DND-41 (cell line): ENCODE measurements at regions not wholly inside any gene's neighbourhood (a gene's known extent, or its start where the extent isn't known, plus 50 kb on each side); places are given as distances from the start of the nearest gene placed in this dataset.

Source experiments
- CTCF ChIP-seq: IDR thresholded peaks from 2 replicates; pipeline ENCODE4 v1.5.1; 2012; ENCODE audit warnings: borderline replicate concordance, low read length, moderate library complexity, mild to moderate bottlenecking; ENCODE audit not compliant: poor library complexity, severe bottlenecking; ENCODE audit errors: extremely low read depth
- EZH2 ChIP-seq: IDR thresholded peaks from 3 replicates; pipeline ENCODE4 v1.6.1; 2012; ENCODE audit warnings: borderline replicate concordance, low read depth, mild to moderate bottlenecking, moderate library complexity, low read length, inconsistent platforms; ENCODE audit not compliant: severe bottlenecking

GRCh38 chr12:78636231-78636855 lies 228.2 kb upstream of the SYT1 start:
- TF ChIP-seq CTCF (no peak), EZH2 (no peak)
